Omental fat pad (tissue), 3 donors: ENCODE measurements at regions not wholly inside any gene's neighbourhood (a gene's known extent, or its start where the extent isn't known, plus 50 kb on each side); places are given as distances from the start of the nearest gene placed in this dataset.
"Not testable (repeated sequence)": the region's sequence is repeated elsewhere in the genome, so short reads cannot be mapped to it uniquely, and the experiment has no call there.

Experiments used
- ATAC-seq: fragments of 150-250 bp; one replicate; pipeline ENCODE4 v1.9.1; 2016; ENCODE audit warnings: mild to moderate bottlenecking, moderate library complexity; ENCODE audit not compliant: low FRiP score
- DNase-seq: peaks from one replicate; pipeline ENCODE4 v3.0.0-alpha.2; 2019; ENCODE audit warnings: low spot score
- TF ChIP-seq, protein P1 (sequence below), 3 donors: fragments of 450-650 bp; IDR thresholded peaks; one replicate each; pipeline ENCODE4 v1.5.1; 2016 to 2017; ENCODE audit warnings: antibody characterized with exemption in 3 of 3, mild to moderate bottlenecking in 3 of 3, moderate library complexity in 2 of 3

DNA sequence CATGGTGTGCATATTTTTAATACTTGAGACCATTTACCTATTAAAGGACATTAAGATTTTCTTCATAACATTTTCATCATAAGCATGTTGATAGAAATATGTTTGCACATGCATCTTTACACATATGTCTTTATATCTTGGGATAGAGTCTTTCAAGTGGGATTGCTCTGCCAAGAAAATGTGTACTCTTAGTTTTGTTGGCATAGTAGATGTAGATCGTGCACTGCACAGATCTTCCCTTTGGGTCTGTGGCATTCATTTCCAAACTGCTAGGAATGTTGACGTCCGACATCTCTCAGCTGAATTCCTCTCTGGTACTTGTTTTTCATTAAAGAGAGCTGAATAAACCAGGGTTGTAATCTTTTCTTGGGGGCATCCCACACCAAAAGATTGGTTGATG is 183.2 kb upstream of the RPRM start:
- no peak for ATAC-seq
- no peak for DNase-seq
- TF ChIP-seq, protein P1, sequence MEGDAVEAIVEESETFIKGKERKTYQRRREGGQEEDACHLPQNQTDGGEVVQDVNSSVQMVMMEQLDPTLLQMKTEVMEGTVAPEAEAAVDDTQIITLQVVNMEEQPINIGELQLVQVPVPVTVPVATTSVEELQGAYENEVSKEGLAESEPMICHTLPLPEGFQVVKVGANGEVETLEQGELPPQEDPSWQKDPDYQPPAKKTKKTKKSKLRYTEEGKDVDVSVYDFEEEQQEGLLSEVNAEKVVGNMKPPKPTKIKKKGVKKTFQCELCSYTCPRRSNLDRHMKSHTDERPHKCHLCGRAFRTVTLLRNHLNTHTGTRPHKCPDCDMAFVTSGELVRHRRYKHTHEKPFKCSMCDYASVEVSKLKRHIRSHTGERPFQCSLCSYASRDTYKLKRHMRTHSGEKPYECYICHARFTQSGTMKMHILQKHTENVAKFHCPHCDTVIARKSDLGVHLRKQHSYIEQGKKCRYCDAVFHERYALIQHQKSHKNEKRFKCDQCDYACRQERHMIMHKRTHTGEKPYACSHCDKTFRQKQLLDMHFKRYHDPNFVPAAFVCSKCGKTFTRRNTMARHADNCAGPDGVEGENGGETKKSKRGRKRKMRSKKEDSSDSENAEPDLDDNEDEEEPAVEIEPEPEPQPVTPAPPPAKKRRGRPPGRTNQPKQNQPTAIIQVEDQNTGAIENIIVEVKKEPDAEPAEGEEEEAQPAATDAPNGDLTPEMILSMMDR (IDR thresholded peaks at IDR 0.05) = no peak

DNA sequence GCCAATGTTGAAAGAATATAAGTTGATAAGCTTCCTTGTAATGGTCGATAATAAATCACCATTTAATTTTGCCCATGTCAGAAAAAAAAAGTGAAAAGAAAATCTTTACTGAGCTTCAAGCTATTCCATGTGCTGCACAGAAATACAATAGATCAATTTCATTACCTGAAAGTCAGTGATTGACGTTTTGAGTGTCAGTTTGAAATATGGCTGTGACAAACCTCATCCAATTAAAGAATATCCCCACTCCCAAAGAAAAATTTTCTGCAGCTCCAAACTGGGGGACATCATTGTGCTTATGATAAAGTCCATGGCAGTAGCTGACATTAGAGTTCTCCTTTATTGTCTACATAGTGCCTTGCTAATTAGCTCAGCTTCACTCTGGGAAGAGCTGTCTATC is 184.8 kb upstream of the RPRM start:
- ATAC-seq (no peak), DNase-seq (no peak)
- TF ChIP-seq, protein P1 (IDR thresholded peaks at IDR 0.05) = no peak

DNA sequence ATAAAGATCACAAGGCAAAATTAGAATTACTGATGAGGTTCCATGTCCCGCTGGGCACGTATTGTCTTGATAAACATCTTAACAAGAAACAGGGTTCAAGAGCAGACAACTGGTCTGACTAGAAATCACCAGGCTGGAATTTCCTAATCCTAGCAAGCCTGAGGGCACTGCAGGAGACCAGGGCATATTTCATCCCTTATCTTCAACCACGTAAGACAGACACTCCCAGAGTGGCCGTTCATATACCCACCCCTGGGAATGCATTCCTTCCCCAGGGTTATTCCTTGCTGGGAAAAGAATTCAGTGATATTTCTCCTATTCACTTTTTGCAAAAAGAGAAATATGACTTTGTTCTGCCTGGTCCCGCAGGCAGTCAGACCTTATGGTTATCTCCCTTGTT is 185.4 kb upstream of the RPRM start:
- not testable (repeated sequence) for DNase-seq, ATAC-seq

DNA sequence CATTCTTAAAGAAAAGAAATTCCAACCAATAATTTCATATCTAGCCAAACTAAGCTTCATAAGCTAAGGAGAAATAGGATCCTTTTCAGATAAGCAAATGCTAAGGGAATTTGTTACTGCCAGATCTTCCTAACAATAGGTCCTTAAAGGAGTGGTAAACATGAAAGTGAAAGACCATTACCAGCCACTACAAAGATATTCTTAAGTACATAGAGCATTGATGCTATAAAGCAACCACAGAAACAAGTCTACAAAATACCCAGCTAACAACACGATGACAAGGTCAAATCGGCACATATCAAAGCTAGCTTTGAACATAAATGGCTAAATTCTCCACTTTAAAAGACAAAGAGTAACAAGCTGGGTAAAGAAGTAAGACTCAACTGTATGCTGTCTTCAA is 188.9 kb upstream of the RPRM start:
- no peak for ATAC-seq
- TF ChIP-seq, protein P1 (IDR thresholded peaks at IDR 0.05) = no peak
- no peak for DNase-seq

DNA sequence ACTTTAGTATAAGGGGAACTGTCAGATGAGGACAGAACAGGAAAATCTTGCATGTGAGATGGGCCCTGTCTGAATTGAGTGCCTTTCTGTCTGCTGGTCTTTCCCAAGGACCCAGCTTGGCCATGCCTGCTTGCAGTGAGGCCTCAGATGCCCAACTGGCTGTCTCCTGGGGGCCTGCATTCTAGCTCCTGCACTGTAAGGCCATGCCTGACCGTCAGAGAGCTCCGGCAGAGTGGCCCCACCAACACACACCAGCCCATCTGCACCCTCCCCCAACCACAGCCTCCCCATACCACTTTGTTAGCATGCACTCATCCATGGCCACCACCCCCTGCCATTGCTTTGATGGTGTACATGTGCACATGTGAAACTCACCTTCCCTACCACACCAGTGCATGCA is 190.4 kb upstream of the RPRM start:
- DNase-seq = no peak
- ATAC-seq = no peak
- TF ChIP-seq, protein P1 (IDR thresholded peaks at IDR 0.05) = no peak

DNA sequence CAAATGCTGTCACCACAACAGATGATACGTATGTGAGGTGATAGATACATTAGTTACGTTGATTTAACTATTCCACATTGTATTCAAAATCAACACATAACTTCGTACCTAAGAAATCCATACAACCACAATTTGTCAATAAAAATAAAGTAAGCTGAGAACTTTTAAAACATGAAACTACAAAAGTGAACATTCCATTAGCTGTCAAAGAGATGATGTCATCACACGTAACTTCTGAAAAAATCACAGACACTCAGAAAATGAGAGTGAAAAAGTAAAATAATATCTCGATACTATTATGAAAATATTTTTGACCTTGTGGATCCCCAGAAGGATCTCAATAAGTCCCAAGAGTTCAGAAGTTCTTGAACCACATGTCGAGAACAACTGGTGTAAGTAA is 161.6 kb upstream of the GALNT13 start:
- ATAC-seq = no peak
- TF ChIP-seq, protein P1 (IDR thresholded peaks at IDR 0.05) = no peak
- DNase-seq = no peak

DNA sequence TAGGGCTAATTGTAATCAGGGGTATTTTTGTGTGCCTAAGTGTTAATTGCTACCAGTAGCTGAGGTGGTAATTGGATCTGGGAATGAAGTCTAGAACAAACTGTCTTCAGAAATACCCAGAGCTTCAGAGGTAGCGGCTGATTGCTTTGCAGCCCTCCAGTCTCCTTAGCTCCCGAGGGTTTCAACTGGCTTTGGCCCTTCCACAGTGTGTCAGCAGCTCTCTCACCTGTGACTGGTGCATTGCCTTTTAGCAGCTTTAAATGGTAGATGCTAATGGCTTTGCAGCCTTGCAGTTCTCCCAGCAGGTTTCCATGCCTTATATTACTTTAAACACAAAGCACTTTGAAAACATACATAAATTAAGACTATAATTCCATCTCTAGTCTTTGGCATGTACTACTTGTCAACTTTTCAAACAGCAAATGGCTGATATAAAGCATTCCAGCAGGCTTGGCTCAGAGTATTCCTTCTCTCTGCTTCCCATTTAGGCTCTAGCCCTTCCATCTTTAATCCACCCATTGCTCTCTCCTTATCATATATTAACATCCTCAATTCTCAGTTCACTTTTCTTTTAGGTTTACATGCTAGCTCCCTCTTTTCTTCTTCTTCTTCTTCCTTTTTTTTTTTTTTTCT is 156.4 kb upstream of the GALNT13 start:
- ATAC-seq = no peak
- no peak for DNase-seq
- TF ChIP-seq, protein P1 (IDR thresholded peaks at IDR 0.05) = no peak

DNA sequence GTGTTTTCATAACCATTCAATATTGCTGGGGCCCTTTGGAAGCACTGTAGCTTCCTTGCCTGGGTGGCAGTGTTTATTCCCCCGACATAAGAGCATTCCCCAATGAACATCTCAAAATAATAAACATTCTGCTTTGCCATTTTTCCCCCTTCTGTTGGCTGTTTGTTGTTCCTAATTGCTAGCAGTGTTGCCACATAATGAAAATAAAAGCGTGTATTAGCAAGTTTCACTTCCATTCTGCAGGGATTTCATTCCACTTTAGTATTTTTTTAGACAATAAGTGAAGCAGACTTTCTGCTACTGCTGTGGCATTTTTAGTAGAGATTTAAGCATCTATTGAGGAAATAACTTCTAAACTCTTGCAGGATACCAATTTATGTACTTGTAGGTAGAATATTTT is 154.7 kb upstream of the GALNT13 start:
- ATAC-seq (no peak), DNase-seq (no peak)
- TF ChIP-seq, protein P1 (IDR thresholded peaks at IDR 0.05) = no peak
